Neural cell (in vitro differentiated cells): ENCODE measurements at regions not wholly inside any gene's neighbourhood (a gene's known extent, or its start where the extent isn't known, plus 50 kb on each side); places are given as distances from the start of the nearest gene placed in this dataset.

Experiments used
- CTCF ChIP-seq: fragments of 450-650 bp; IDR thresholded peaks from 2 replicates; pipeline ENCODE4 v1.5.1; 2014; ENCODE audit warnings: antibody characterized with exemption, mild to moderate bottlenecking, moderate library complexity; ENCODE audit not compliant: poor library complexity, severe bottlenecking
- EP300 ChIP-seq: fragments of 450-650 bp; conservative IDR thresholded peaks from 2 replicates; pipeline ENCODE4 v1.6.1; 2014; ENCODE audit warnings: antibody characterized with exemption, mild to moderate bottlenecking, moderate library complexity; ENCODE audit not compliant: poor library complexity, severe bottlenecking
- EZH2 ChIP-seq: fragments of 200-600, 300-800 bp; shearing (Covaris generic), sonication (generic); IDR thresholded peaks from 2 replicates; pipeline ENCODE4 v1.6.1; 2014; ENCODE audit warnings: antibody characterized with exemption, low read length, borderline replicate concordance, mild to moderate bottlenecking; ENCODE audit not compliant: insufficient read depth, poor library complexity, severe bottlenecking
- MXI1 ChIP-seq: fragments of 450-650 bp; conservative IDR thresholded peaks from 2 replicates; pipeline ENCODE4 v1.6.1; 2014; ENCODE audit warnings: antibody characterized with exemption, mild to moderate bottlenecking; ENCODE audit not compliant: poor library complexity, severe bottlenecking
- POLR2AphosphoS5 ChIP-seq: IDR thresholded peaks from 2 replicates; pipeline ENCODE4 v1.6.1; 2012
- TF ChIP-seq, protein P1 (sequence below): IDR thresholded peaks from 2 replicates; pipeline ENCODE4 v1.6.1; 2012; ENCODE audit warnings: borderline replicate concordance

- TF ChIP-seq CTCF, result no peak
- no peak for TF ChIP-seq EZH2
- TF ChIP-seq, protein P1, sequence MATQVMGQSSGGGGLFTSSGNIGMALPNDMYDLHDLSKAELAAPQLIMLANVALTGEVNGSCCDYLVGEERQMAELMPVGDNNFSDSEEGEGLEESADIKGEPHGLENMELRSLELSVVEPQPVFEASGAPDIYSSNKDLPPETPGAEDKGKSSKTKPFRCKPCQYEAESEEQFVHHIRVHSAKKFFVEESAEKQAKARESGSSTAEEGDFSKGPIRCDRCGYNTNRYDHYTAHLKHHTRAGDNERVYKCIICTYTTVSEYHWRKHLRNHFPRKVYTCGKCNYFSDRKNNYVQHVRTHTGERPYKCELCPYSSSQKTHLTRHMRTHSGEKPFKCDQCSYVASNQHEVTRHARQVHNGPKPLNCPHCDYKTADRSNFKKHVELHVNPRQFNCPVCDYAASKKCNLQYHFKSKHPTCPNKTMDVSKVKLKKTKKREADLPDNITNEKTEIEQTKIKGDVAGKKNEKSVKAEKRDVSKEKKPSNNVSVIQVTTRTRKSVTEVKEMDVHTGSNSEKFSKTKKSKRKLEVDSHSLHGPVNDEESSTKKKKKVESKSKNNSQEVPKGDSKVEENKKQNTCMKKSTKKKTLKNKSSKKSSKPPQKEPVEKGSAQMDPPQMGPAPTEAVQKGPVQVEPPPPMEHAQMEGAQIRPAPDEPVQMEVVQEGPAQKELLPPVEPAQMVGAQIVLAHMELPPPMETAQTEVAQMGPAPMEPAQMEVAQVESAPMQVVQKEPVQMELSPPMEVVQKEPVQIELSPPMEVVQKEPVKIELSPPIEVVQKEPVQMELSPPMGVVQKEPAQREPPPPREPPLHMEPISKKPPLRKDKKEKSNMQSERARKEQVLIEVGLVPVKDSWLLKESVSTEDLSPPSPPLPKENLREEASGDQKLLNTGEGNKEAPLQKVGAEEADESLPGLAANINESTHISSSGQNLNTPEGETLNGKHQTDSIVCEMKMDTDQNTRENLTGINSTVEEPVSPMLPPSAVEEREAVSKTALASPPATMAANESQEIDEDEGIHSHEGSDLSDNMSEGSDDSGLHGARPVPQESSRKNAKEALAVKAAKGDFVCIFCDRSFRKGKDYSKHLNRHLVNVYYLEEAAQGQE, result no peak
- TF ChIP-seq MXI1, result no peak
- no peak for TF ChIP-seq EP300
- no peak for TF ChIP-seq POLR2AphosphoS5
Measured at GRCh38 chr2:153232464-153232863, 246.1 kb downstream of the RPRM start.
